Esophagus muscularis mucosa (tissue), 4 donors: ENCODE measurements at regions not wholly inside any gene's neighbourhood (a gene's known extent, or its start where the extent isn't known, plus 50 kb on each side); places are given as distances from the start of the nearest gene placed in this dataset.

Source experiments
- DNase-seq: peaks from one replicate; pipeline ENCODE4 v3.0.0-alpha.2; 2017; ENCODE audit errors: extremely low spot score
- H3K27ac ChIP-seq, 4 donors: fragments of 200-600 bp; sonication (generic); replicated peaks in 1 of 4; 1 replicate in 3 of 4; 2 replicates in 1 of 4; pipeline ENCODE4 v1.5.1; 2016 to 2019; ENCODE audit warnings: mild to moderate bottlenecking in 1 of 4
- H3K27me3 ChIP-seq, 4 donors: fragments of 200-600 bp; sonication (generic); one replicate each; pipeline versions ENCODE4 v1.5.1 to v1.6.0; 2016 to 2019
- H3K36me3 ChIP-seq, 4 donors: fragments of 200-600 bp; sonication (generic); one replicate each; pipeline ENCODE4 v1.5.1; 2016 to 2019
- H3K4me1 ChIP-seq, 4 donors: fragments of 200-600 bp; sonication (generic); one replicate each; pipeline ENCODE4 v1.5.1; 2016 to 2019
- H3K4me3 ChIP-seq, 4 donors: fragments of 200-600 bp; sonication (generic); 1 replicate in 2 of 4; 2 replicates in 2 of 4; pipeline ENCODE4 v1.5.1; 2016 to 2019; ENCODE audit warnings: mild to moderate bottlenecking in 4 of 4, moderate library complexity in 1 of 4
- H3K9me3 ChIP-seq, 4 donors: fragments of 200-600 bp; sonication (generic); 1 replicate in 3 of 4; 2 replicates in 1 of 4; pipeline ENCODE4 v1.5.1; 2016 to 2019
- EP300 ChIP-seq: sonication (generic); formaldehyde crosslinking; IDR thresholded peaks from one replicate; pipeline ENCODE4 v1.6.1; 2017; ENCODE audit warnings: antibody characterized with exemption
- POLR2A ChIP-seq: fragments of 450-650 bp; IDR thresholded peaks from one replicate; pipeline ENCODE4 v1.6.1; 2017; ENCODE audit warnings: antibody characterized with exemption, moderate library complexity, mild to moderate bottlenecking, low read depth
- POLR2AphosphoS5 ChIP-seq, 2 donors: sonication (generic); formaldehyde crosslinking; IDR thresholded peaks; one replicate each; pipeline ENCODE4 v1.6.1; 2017; ENCODE audit warnings: antibody characterized with exemption in 2 of 2
- WGBS: methylation state at CpG from one replicate; pipeline ENCODE4 v1.1.5; 2018; 5-methylcytosine and 5-hydroxymethylcytosine counted together
- intact Hi-C: fragments of 100-400 bp; cut with DNase I; formaldehyde crosslinking; loops from one replicate; pipeline ENCODE4 v1.15.1; 2023
- TF ChIP-seq, protein P1 (sequence below), 3 experiments: fragments of 200-600 bp in 2 of 3; fragments of 450-650 bp in 1 of 3; sonication (generic) in 2 of 3; IDR thresholded peaks; one replicate each; pipeline ENCODE4 v1.5.1; 2017 to 2019; ENCODE audit warnings: antibody characterized with exemption in 3 of 3, mild to moderate bottlenecking in 2 of 3, moderate library complexity in 1 of 3

DNA sequence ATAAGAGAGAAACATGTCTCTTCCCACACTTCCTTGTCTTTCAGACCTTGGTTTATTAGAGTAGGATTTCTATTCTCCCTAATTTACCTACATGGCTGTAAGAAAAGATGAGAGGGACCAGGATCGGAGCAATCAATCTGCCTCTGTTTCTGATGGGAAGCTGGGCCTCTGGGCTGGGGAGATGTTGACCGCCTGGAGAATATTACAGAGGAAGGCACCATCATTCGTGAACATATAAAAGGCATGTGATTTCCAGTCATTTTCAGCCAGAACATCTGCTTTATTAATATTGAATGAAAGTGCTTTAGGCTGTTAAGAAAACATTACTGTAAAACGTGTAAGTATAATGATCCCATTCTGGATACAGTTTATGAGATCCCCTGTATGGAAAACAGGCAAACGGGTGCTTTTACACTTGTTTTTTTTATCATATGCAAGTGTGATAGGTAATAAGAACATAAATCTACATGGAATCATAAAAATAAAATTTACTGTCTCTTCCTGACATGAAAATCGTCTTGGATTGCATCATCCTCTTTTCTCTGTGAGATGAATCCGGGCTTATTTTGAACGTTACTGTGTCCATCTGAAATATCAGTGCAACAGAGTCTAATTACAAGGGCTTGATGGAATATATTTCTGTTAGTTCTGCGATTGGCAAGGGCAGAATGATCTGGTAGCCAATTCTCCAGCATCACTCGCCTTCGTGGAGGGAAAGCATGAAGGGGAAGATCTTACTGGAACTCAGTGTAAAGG is 94.5 kb upstream of the BAIAP2L1 start:
- no peak for DNase-seq
- Histone ChIP-seq H3K9me3 (peaks cover 0 to 28% (median 10%) of the 10 kb centered on the region in 4 donors), H3K27me3 (no peaks in the 10 kb centered on the region), H3K4me1 (no peaks in the 10 kb centered on the region), H3K27ac (no peak overlapping the region), H3K4me3 (no peak overlapping the region), H3K36me3 (no peaks in the 10 kb centered on the region)
- WGBS, result 86% methylated on average over 11 of the region's 11 CpGs
- TF ChIP-seq EP300 (no peak), POLR2A (no peak), POLR2AphosphoS5 (IDR thresholded peaks at IDR 0.05) (no peak)
- TF ChIP-seq, protein P1, sequence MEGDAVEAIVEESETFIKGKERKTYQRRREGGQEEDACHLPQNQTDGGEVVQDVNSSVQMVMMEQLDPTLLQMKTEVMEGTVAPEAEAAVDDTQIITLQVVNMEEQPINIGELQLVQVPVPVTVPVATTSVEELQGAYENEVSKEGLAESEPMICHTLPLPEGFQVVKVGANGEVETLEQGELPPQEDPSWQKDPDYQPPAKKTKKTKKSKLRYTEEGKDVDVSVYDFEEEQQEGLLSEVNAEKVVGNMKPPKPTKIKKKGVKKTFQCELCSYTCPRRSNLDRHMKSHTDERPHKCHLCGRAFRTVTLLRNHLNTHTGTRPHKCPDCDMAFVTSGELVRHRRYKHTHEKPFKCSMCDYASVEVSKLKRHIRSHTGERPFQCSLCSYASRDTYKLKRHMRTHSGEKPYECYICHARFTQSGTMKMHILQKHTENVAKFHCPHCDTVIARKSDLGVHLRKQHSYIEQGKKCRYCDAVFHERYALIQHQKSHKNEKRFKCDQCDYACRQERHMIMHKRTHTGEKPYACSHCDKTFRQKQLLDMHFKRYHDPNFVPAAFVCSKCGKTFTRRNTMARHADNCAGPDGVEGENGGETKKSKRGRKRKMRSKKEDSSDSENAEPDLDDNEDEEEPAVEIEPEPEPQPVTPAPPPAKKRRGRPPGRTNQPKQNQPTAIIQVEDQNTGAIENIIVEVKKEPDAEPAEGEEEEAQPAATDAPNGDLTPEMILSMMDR (IDR thresholded peaks at IDR 0.05), result no peak
- intact Hi-C loops, result no loop called here

DNA sequence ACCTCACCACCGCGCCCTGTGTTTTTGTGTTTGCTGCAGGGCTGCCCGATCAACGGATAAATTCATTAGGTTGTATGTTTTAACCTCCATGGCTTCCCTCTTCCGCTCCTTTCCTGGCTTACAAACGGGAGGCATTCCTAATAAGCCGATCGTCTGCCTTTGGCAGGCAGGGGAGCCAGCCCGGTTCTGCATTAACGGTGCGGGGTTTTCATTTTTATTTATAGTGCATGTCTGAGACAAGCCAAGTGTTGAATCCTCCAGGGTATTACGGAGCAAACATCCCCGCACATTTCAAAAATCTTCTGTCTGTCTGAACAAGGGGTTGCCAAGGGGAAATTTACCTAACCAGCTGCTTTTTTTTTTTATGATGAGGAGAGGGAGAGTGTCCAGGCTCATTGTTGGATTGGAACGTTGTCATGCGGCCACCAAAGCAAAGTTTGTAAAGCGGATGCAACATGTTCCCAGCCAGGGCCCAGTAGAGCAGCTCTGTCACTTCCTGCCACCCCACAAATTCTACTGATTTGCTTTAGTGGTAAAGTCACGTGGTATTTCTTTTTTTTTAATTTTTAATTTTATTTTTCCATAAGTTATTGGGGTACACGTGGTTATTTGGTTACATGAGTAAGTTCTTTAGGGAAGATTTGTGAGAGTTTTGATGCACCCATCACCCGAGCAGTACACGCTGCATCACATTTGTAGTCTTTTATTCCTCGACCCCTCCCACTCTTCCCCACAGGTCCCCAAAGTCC is 92.3 kb upstream of the BAIAP2L1 start:
- Histone ChIP-seq H3K9me3 (peaks cover 0 to 27% (median 10%) of the 10 kb centered on the region in 4 donors), H3K27ac (no peak overlapping the region), H3K36me3 (no peaks in the 10 kb centered on the region), H3K4me3 (no peak overlapping the region), H3K4me1 (no peaks in the 10 kb centered on the region), H3K27me3 (peaks cover 0 to 4% (median 0%) of the 10 kb centered on the region in 4 donors)
- WGBS, result 73% methylated on average over 21 of the region's 21 CpGs
- TF ChIP-seq POLR2AphosphoS5 (IDR thresholded peaks at IDR 0.05) (no peak), POLR2A (no peak), EP300 (no peak)
- TF ChIP-seq, protein P1 (IDR thresholded peaks at IDR 0.05), result no peak
- intact Hi-C loops, result no loop called here
- no peak for DNase-seq

DNA sequence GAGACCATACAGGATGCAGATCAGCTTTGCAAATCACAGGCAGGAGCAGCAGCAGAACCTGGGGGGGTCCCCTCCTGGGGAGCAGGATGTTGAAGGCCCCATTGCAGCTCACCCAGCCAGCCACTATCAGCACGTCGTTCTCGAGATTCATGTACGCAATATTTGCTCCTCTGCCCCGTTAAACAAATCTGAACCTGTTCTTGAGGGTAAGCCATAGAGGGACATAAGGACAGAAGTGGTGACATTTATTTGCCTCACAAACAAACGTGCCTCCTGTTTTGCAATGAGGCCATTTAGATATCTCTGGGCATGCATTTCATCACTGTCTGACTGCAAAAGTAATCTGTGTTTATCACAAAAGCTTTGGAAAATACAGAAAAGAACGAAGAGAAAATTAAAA is 87.3 kb upstream of the BAIAP2L1 start:
- Histone ChIP-seq H3K27me3 (peaks cover 0 to 21% (median 0%) of the 10 kb centered on the region in 4 donors), H3K4me3 (no peak overlapping the region), H3K9me3 (no peaks in the 10 kb centered on the region), H3K27ac (no peak overlapping the region), H3K4me1 (no peaks in the 10 kb centered on the region), H3K36me3 (no peaks in the 10 kb centered on the region)
- no peak for DNase-seq
- TF ChIP-seq EP300 (no peak), POLR2A (no peak), POLR2AphosphoS5 (IDR thresholded peaks at IDR 0.05) (no peak)
- TF ChIP-seq, protein P1 (IDR thresholded peaks at IDR 0.05), result no peak
- intact Hi-C loops, result no loop called here
- 78% methylated on average over 7 of the region's 7 CpGs for WGBS

DNA sequence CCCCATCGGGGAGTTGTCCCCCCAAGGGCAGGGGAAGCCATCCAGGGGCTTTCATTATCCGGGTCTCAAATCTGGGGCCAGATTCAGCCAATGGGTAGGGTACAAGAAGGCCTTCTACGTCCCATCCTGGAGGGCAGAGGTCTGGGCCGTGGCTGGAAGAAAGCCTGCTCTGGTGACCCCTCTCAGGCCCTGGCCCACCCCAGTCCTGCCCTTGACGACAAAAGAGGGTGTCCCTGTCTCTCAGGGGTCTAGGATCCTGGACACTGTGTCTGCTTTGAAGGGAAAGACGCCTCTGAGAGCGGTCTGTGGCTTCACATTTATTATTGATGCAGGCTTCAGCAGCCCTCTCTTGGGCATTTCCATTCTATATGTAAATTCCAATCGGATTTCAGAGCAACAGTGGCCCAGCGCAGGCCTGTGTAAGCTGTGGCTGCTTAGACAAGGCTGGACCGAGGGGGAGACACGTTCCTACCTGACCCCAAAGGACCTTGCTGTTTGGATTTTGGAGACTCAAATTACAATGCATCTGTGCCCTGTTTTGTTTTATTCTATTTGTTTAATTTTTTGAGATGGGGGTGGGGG is 83.2 kb upstream of the BAIAP2L1 start:
- WGBS, result 75% methylated on average over 11 of the region's 11 CpGs
- H3K27ac ChIP-seq, result no peak overlapping the region
- H3K36me3 ChIP-seq, result no peaks in the 10 kb centered on the region
- H3K4me1 ChIP-seq, result no peaks in the 10 kb centered on the region
- no peak for TF ChIP-seq POLR2AphosphoS5 (IDR thresholded peaks at IDR 0.05)
- TF ChIP-seq, protein P1 (IDR thresholded peaks at IDR 0.05), result no peak
- TF ChIP-seq EP300, result no peak
- no peak for TF ChIP-seq POLR2A
- H3K27me3 ChIP-seq, result peaks cover 0 to 17% (median 0%) of the 10 kb centered on the region in 4 donors
- DNase-seq, result no peak
- no peak overlapping the region for H3K4me3 ChIP-seq
- intact Hi-C loops, result no loop called here
- peaks cover 0 to 8% (median 3%) of the 10 kb centered on the region in 4 donors for H3K9me3 ChIP-seq
